HG02885 (cell line): ENCODE measurements at regions not wholly inside any gene's neighbourhood (a gene's known extent, or its start where the extent isn't known, plus 50 kb on each side); places are given as distances from the start of the nearest gene placed in this dataset.
"Not testable (repeated sequence)": the region's sequence is repeated elsewhere in the genome, so short reads cannot be mapped to it uniquely, and the experiment has no call there.

Experiments
- ATAC-seq: cut with Tn5 transposase; IDR thresholded peaks from one replicate; pipeline ENCODE4 v1.9.1; 2021; ENCODE audit warnings: mild to moderate bottlenecking; ENCODE audit not compliant: unreplicated experiment, poor library complexity

DNA sequence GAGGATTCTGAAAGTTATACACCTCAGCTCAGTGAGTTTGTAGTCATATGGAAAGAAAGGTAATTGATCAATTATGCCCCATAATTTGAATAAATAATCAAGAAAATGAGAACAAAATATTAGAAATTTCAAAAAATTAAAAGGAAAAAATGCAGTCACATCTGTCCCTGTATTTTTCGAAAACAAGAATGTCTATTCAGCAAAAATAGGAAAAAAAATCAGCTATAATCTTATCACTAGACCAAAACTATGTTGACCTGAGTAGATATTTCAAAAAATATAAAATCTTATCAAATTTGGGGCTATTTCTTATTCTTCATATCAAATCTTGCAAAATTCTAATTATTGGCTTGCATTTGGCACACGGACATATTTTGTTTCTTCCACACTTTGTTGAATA is 501.2 kb upstream of the CNTN3 start:
- no peak for ATAC-seq

DNA sequence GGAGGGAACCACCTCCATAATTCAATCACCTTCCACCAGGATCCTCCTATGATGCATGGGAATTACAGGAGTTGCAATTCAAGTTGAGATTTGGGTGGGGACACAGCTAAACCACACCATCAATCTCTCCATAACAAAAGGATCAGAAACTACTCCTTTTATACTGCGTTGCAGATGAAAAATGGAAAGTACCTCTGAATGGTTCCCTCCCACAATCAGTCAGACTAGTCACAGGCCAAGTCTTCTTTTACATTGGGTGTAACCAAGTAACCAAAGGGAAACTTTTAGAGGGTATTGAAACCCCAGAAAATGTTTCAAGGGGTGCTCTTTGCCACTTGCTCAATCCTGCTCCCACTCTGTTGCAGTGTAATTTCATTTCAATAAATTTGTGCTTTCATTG is 504.3 kb upstream of the CNTN3 start:
- ATAC-seq, result no peak

DNA sequence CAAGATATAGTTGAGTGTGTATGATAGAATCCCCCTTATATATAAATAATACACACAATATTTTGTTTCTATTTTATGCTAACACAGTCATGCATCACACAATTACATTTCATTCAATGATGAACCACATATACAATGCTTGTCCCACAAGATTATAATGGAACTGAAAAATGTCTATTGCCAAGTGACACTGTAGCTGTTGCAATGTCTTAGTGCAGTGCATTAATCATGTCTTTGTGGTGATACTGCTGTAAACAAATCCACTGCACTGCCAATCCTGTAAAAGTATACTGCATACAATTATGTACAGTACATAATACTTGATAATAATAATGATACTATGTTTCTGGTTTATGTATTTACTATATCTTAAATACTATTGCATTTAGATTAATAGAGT is 512.1 kb upstream of the CNTN3 start:
- no peak for ATAC-seq

DNA sequence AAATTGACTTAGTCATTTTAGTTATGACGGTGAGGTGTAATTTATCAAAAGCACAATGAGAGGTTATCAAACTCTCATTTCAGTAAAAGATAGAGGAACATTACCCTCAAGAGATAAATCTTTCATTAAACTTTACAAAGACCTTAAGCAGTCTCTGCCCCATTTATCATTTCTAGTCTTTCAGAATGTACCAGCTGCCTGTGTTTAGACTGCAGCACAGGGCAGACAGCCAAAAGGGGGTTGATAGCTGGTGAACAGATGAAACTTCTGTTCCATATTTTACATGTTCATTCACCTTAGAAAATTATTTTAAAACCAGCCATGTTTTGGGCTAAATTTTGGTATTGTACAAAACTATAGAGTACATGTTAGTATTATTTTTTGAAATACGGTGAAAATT is 514.6 kb upstream of the CNTN3 start:
- no peak for ATAC-seq

DNA sequence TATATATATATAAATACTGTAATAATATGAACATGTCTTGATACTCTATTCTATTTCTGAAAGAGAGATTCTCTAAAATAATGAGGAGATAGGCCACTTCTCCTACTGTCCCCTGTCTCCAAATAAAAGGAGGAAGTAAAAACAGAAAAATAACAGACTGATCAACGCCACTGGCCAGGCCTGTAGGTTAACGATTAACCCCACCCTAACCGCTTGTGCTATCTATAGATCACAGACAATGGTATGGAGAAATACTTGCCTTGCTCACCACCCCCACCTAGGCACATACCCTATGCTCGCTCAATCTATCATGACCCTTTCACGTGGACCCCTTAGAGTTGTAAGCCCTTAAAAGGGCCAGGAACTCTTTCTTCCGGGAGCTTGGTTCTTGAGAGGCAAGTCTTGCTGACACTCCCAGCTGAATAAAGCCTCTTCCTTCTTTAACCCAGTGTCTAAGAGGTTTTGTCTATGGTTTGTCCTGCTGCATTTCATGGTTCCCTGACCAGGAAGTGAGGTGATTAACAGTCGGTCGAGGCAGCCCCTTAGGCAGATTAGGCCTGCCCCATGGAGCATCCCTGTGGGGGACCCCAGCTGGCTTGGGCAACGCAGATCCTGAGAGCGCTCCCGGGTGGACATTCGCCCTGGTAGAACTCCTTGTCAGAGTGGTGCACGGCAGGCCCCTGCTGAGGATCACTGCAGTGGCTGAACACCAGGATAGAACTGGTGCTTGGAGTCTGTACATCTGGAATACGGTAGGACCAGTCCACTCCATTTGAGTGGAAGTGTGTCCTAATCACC is 521.8 kb upstream of the CNTN3 start:
- no peak for ATAC-seq

DNA sequence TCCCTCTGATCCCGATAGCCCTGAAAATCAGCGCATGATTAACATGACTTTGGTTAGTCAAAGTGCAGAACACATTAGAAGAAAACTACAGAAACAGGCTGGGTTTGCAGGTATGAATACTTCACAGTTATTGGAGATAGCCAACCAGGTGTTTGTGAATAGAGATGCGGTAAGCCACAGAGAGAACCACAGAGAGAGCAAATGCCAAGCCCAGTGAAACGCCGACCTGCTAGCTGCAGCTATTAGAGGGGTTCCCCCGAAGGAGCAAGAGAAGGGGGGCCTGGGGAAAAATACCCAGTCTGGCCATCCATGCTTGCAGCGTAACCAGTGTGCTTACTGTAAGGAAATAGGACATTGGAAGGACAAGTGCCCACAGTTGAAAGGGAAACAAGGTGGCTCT is 523.9 kb upstream of the CNTN3 start:
- no peak for ATAC-seq

DNA sequence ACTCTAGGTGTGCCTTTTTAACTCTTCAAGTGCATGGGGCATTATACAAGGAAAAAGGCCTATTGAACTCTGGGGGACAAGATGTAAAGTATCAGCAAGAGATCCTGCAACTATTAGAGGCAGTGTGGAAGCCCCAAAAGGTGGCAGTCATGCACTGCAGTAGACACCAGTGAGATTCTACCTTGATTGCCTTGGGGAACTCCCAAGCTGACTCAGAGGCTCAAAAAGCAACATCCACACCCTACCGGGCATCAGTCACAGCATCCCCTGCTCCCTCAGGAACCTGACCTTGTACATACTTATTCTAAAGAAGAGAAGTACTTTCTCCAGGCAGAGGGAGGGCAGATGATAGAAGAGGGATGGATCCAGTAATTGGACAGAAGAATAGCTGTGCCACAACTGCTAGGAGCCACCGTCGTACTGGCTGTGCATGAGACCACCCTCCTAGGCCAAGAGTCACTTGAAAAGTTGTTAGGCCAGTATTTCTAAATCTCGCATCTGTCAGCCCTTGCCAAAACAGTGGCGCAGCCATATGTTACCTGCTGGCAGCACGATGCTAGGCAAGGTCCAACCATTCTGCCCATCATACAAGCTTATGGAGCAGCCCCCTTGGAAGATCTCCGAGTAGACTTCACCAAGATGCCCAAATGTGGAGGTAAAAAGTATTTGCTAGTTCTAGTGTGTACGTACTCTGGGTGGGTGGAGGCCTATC is 523.1 kb upstream of the FRG2C start:
- ATAC-seq, result no peak

DNA sequence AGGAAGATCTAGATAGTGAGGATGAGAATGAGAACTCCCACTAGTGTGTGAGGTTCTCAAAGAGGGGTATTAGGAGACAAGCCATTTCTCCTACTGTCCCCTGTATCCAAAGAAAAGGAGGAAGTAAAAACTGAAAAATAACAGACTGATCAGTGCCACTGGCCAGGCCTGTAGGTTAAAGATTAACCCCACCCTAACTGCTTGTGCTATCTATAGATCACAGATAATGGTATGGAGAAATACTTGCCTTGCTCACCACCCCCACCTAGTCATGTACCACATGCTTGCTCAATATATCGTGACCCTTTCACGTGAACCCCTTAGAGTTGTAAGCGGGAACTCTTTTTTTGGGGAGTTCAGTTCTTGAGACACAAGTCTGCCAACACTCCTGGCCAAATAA is 519.7 kb upstream of the FRG2C start:
- ATAC-seq, result no peak

DNA sequence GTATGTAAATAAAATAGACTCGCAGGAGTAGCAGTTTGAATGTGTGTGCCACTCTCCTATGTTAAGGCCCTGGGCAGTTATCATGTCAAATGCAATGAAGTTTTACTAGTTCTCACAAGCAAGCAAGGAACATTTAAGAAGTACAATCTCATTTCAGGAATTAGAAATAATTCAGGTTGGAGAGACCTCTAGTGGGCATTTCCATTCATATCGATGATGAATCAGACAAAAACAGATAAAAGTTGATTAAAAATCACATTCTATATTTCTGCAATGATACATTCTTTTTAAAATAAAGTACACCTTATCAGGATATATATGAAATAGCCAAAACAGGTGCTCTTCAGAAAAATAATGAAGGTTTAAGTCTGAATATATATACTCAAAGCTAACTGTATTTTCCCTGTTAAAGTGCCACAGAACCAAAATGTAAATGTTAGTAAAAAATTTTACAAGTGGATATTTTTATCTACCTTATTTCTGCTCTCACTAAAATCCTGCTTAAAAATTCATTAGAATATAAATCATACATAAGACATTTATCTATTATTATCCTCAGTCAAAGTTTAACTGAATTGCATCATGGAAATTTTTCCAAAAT is 492.4 kb upstream of the FRG2C start:
- ATAC-seq, result no peak

DNA sequence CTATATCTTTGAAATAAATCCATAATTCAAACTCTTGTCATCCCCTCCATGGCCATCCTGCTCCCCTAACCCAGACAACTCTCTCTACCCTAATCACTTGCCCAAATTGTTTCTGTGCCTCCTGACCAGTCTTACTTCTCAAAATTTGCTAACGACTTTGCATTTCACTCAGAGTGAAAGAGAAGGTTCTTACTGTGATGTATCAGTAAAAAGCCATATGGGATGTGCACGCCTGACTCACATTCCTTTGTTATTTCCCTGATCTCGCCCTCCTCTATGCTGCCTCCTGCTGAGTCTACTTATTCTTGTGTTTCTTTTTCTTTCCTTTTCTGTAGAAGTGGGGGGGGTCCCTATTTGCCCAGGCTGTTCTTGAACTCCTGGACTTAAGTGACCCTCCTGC is 487.2 kb upstream of the FRG2C start:
- ATAC-seq, result no peak

DNA sequence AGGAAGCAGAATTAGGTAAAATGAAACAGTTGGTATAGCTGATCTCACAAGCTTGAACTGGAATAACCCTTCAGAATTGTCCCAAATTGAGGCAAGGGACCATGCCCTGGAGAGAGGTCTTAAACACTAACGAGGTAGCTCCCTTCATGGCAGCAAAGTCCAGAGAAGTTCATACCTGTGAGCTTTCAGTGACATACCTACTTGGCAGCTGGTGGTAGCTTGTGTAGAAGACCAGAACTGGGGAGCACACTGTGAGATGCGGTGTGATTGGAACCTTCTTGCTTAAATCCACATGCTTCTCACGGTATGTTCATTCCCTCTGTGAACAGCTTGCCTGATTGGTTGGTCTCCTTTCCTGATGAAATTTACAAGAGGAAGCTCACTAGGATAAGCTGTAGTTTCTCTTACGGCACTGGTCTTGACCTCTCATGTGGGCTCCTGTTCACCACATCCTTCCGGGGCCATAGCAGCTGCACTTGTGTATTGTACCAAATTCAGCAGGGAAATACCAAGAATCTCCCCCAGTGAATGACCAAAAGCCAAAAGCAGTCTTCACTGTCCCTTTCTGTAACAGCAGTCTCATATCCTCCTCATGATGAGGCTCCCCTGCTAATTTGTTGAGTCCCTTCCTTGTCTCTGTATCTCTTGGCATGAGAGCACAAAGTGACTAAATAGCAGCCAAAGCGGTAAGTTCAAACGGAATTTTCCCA is 483.7 kb upstream of the FRG2C start:
- ATAC-seq, result peak; percentile 37

DNA sequence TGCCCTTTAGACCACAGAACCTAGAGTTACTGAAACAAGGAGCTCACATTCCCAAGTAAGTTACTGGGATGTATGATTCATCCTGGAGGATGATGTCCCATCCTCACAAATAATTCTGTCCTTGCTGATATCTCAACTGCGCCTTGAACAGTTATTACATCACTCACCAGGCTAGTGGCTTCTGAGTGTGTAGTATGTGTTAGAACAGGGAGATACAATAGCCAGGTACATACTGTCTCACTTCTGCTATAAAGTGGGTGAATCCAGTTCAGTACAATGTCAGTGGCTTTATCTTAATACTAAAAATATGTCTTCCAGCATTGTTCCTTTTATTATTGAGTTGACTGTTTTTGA is 483.2 kb upstream of the FRG2C start:
- ATAC-seq, result no peak

DNA sequence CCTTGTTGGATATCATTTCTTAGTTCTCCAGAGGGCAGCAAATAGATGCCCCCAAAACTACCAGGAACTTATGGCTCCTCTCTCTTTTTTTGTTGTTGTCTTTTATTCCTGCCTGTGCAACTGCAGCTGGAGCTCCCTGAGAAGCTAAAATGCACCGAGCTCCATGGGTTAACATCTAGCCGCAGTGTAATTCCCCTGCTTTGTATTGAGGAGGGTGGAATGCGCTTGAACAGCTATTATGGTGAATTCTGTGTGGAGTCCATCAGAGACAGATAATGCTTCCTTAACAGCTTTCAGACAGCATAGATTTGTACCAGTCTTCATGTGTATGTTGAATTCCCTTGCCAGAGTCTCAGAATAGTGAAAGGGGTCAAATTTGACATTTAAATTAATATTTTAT is 475.2 kb upstream of the FRG2C start:
- no peak for ATAC-seq

DNA sequence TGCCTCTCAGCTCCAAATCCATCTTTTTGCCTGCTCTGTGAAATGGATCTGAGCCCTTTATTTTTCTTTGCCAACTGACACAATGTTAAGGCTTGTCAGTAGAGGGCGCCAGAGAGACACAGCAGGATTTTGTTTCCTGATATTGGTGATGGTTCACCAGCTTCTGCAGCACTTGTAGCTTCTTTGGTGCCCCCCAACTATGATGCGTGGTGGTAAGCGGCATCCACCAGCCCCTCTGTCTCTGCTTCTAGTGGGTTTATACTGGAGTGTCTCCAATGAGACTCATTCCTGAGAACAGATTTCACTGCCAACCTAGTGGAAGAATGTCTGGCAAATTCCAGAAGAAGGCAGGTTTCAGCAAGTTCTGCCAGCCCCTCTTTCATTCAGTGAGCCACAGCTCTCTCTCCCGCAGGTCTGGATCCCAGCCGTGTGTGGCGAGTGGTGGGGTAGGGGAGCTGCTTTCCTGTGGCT is 471.9 kb upstream of the FRG2C start:
- peak; percentile 85 for ATAC-seq

DNA sequence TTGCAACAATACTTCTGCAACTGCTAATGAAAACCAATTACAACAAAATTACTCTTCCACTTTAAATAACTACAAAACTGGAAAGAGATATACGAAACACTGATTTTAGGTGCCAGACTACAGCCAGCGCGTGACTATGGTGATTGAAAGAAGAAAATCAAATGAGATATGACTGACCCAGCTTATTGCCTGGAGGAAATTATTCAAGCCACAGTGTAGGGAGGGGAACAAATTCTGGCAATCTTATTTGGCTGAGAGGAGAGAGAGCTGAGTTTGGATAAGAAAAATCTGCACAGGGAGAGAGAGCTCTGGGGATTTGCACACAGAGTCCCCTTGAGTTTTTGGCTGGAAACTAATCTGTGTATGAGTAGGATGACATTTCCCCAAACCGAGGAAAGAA is 470.3 kb upstream of the FRG2C start:
- ATAC-seq, result no peak

DNA sequence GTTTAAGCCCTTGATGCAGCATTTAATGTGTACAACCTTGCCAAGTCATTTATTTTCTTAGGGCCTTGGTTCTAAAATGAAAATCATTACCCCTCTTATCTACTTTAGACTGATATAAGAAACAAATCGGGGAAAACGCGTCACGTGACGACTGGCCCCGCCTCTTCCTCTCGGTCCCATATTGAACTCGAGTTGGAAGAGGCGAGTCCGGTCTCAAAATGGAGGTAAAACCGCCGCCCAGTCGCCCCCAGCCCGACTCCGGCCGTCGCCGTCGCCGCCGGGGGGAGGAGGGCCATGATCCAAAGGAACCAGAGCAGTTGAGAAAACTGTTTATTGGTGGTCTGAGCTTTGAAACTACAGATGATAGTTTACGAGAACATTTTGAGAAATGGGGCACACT is 449.8 kb upstream of the FRG2C start:
- not testable (repeated sequence) for ATAC-seq

DNA sequence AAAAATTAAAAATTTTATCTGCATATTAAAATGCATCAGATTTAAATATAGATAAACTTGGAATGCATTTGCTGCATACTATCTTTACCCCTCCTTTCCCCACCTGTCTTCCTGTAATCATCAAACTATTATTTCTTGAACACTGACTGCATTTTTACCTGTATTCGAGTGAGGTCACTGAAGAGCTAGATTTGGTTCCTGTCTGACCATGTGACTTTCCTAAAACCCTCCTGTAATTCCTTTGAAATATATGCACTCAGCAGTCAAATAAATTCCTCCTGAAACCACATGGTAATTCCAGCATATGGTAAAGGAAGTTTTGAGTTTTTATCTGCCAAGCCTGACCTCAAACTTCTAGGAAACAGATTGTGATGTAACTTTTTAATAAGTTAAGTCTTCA is 445.6 kb upstream of the FRG2C start:
- no peak for ATAC-seq

DNA sequence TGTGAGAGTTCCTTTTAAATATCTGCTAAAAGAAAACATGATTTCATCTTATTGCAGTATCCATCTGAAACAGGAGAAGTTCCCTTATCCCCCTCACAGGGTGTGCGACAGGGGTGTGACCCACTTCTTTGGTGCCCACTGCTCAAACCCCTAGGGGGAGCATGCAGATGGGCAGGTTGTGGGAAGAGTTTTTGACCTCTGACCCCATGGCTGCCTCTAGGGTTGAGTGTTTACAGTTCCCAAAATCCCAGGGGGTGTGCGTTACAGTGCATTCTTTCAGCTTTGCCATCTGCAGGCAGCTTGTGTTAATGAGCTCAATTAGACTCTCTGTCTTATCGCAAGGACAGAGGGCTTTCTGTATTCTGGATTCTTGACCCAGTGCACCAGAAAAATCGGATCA is 443.2 kb upstream of the FRG2C start:
- ATAC-seq, result no peak

DNA sequence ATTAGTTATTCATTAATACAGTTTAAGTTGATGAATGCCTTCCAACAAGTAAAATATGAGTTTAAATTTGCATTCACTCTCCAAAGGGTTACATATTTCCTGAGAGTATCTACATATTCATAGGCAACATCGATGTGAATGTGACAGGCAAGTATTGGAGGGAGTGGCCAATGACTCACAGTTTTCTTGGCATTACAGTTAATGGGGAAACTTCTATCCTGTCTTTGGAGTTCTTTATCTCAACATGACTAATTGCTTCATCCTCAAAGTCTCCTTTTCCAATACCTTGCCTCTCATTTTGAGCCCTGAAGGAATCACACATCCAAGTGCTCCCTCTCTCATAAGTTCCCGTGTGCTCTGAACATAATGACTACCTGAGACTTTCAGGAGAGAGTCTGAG is 439.7 kb upstream of the FRG2C start:
- ATAC-seq, result no peak

DNA sequence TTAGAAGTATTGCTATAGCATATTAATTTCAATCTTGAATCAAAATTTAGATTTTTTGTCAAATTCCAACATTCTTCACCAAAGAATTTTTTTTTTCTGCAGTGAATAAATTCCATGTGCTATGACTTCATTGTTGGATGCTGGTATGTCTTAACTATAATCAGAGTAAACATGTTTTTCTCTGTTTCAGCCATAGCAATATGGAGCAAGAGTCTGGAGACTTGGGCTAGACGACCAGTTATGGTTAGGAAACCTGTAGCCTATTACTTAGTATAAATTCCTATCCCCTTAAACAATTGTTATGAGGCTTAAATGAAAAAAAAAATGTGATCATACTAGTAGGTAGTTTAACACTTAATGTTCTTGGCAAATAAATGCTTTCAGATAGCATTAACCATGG is 431.9 kb upstream of the FRG2C start:
- ATAC-seq, result no peak

DNA sequence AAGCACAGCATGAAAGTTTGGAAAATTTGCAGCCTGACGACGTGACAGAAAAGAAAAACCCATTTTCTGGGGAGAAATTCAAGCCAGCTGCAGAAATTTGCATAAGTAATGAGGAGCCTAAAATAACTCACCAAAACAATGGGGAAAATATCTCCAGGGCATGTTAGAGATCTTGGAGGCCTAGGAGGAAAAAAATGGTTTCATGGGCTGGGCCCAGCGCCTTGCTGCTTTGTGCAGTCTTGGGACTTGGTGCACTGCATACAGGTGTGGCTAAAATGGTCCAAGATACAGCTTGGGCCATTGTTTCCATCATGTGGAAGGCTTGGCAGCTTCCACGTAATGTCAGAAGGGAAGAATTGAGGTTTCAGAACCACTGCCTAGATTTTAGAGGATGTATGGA is 428.5 kb upstream of the FRG2C start:
- no peak for ATAC-seq
